AG04449 (cell line): ENCODE measurements at regions not wholly inside any gene's neighbourhood (a gene's known extent, or its start where the extent isn't known, plus 50 kb on each side); places are given as distances from the start of the nearest gene placed in this dataset.

Source experiments
- CTCF ChIA-PET: fragments of 350-600 bp; formaldehyde crosslinking; extraction: SDS; loops from one replicate; lab custom pipeline; 2021; ENCODE audit warnings: antibody characterized with exemption; lab: Yijun Ruan, JAX
- POLR2A ChIA-PET: fragments of 400-600, 350-600 bp; formaldehyde crosslinking; extraction: SDS; loops from one replicate; lab custom pipeline; 2020; ENCODE audit warnings: antibody characterized with exemption, inconsistent platforms; lab: Yijun Ruan, JAX
- DNase-seq: peaks from one replicate; pipeline ENCODE4 v3.0.0-alpha.2; 2010; ENCODE audit warnings: low read depth, low spot score
- H3K4me3 ChIP-seq: 2 replicates; pipeline ENCODE4 v1.5.1; 2011; ENCODE audit warnings: low read depth, mild to moderate bottlenecking, control low read depth, low read length
- CTCF ChIP-seq: IDR thresholded peaks from one replicate; pipeline ENCODE4 v1.5.1; 2011; ENCODE audit warnings: mild to moderate bottlenecking, moderate library complexity, low read length, control low read depth, inconsistent platforms; ENCODE audit not compliant: insufficient read depth; ENCODE audit errors: missing control alignments

GRCh38 chr10:80896959-80897358 lies 359.3 kb downstream of the SH2D4B start:
- ChIA-PET POLR2A (no interaction called here), CTCF (no interaction called here)
- H3K4me3 ChIP-seq, result no peak overlapping the region
- no peak for DNase-seq
- TF ChIP-seq CTCF, result no peak

DNA sequence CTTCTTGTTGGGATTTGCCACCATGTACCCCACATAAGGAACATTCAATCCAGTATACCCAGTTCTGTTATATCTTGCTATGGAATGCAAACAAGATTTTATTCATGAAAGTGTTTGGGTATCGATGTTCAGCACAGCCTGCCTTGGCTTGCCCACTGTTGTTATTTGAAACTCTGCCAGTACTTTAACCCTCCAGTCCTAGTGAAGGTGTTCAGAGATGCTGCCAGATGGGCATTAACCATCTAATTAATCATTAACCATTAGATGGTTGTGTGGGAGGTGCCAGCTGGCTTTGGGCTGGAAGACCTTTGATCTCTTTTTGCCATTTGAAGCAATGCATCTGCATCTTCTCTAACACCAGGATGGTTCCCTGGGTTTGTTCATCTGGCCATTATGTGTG lies 363.0 kb downstream of the SH2D4B start:
- no peak for TF ChIP-seq CTCF
- DNase-seq, result no peak
- CTCF ChIA-PET, result no interaction called here
- POLR2A ChIA-PET, result no interaction called here
- H3K4me3 ChIP-seq, result no peak overlapping the region

DNA sequence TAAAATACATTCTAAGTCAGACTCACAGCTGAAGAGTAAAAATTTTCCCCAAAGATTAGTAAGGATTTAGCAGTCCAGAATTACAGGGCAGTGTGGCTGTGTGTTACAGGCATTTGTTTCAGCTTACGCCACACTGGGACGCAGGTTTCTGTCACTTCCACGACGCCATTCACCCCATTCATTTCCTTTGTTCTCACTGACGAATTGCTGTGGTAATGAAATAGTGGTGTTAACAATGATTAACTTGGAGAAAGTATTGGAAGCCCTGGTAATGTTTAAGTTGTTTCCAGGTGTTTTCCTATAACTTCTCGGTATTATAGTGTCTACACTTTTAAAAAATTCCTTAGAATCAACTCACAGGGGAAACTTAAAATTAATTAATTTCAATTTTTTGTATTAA lies 370.9 kb downstream of the SH2D4B start:
- ChIA-PET POLR2A (no interaction called here), CTCF (no interaction called here)
- DNase-seq, result no peak
- no peak overlapping the region for H3K4me3 ChIP-seq
- no peak for TF ChIP-seq CTCF

DNA sequence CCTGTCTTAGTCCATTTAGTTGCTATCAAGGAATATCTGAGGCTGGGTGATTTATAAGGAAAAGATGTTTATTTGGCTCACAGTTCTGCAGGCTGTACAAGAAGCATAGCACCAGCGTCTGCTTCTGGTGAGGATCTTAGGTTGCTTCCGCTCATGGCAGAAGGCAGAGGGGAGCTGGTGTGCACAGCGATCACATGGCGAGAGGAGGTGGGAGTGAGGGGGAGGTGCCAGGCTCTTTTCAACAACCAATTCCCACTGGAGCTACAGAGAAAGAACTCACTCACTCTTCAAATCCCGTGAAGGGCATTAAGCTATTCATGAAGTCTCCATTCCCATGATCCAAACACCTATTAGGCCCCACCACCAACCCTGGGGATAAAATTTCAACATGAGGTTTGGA lies 371.6 kb downstream of the SH2D4B start:
- DNase-seq, result no peak
- ChIA-PET CTCF (no interaction called here), POLR2A (no interaction called here)
- TF ChIP-seq CTCF, result no peak
- no peak overlapping the region for H3K4me3 ChIP-seq

DNA sequence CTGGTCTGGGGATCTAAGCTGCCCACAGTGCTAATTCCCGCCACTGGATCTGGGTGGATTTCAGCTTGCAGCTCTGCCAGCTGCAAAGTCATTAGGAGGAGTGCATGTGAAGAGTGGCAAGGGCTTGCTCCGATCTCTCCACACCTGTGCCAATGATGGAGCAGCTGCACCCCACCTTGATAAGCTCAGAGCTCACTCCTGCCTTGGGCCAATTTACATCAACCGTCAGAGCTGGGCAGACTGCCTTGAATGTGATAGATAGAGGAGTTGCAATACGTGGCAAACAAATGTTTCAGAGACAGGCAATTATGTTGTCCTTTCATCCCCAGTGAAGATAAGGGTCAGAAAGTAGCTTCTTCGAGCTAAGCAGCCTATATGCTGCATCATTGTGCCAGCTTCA lies 379.9 kb downstream of the SH2D4B start:
- no peak overlapping the region for H3K4me3 ChIP-seq
- no peak for DNase-seq
- POLR2A ChIA-PET, result no interaction called here
- CTCF ChIA-PET, result no interaction called here
- no peak for TF ChIP-seq CTCF

DNA sequence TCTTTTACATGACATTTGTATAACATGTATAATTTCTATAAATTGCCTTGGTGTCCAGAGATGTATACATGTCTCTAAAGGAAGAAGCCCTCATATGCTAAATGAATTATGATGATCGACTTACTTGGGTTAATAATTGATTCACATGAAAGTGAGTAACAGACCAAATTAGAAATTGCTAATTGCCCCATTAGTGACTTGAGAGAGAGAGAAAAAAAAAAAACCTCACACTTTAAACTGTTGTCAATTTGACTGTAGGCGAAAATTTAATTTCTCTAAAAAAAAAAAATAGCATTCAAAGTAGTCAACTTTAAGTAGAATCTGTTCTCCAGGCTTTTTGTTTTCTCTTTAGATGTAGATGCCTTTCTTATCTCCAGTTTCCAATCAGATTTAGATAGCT lies 383.3 kb downstream of the SH2D4B start:
- H3K4me3 ChIP-seq, result no peak overlapping the region
- TF ChIP-seq CTCF, result no peak
- ChIA-PET CTCF (no interaction called here), POLR2A (no interaction called here)
- no peak for DNase-seq
